Adrenal gland (tissue), 9 donors: ENCODE measurements at regions not wholly inside any gene's neighbourhood (a gene's known extent, or its start where the extent isn't known, plus 50 kb on each side); places are given as distances from the start of the nearest gene placed in this dataset.

Experiments
- DNase-seq, 7 donors: peaks; one replicate each; pipeline ENCODE4 v3.0.0-alpha.2; 2019 to 2020
- H3K27ac ChIP-seq, 5 donors: fragments of 200-600 bp; sonication (generic) in 4 of 5; 1 replicate in 3 of 5; 2 replicates in 2 of 5; pipeline versions ENCODE4 v1.5.1 to v1.8.0; 2016 to 2020; ENCODE audit warnings: mild to moderate bottlenecking in 1 of 5
- H3K27me3 ChIP-seq: fragments of 200-600 bp; 2 replicates; pipeline ENCODE4 v1.8.0; 2021
- H3K36me3 ChIP-seq, 2 donors: fragments of 200-600 bp; replicated peaks in 1 of 2; 1 replicate in 1 of 2; 2 replicates in 1 of 2; pipeline versions ENCODE4 v1.5.1 to v1.8.0; 2018 to 2022
- H3K4me1 ChIP-seq, 2 donors: fragments of 200-600 bp; replicated peaks in 1 of 2; 1 replicate in 1 of 2; 2 replicates in 1 of 2; pipeline versions ENCODE4 v1.5.1 to v1.8.0; 2018 to 2021
- H3K4me3 ChIP-seq, 4 donors: fragments of 200-600 bp; sonication (generic) in 3 of 4; one replicate each; pipeline ENCODE4 v1.5.1; 2016 to 2018
- H3K9me3 ChIP-seq, 3 donors: fragments of 200-600 bp; sonication (generic) in 1 of 3; replicated peaks in 1 of 3; 1 replicate in 2 of 3; 2 replicates in 1 of 3; pipeline versions ENCODE4 v1.5.1 to v1.8.0; 2016 to 2021
- CTCF ChIP-seq, 6 experiments: fragments of 450-650 bp in 4 of 6; fragments of 200-600 bp in 2 of 6; sonication (generic) in 1 of 6; IDR thresholded peaks; 1 replicate in 5 of 6; 2 replicates in 1 of 6; pipeline versions ENCODE4 v1.5.1 to v1.8.0; 2016 to 2021; ENCODE audit warnings: antibody characterized with exemption in 6 of 6, mild to moderate bottlenecking in 2 of 6, moderate library complexity in 1 of 6
- POLR2A ChIP-seq, 2 donors: fragments of 450-650 bp; IDR thresholded peaks; one replicate each; pipeline ENCODE4 v1.6.1; 2017; ENCODE audit warnings: antibody characterized with exemption in 2 of 2, mild to moderate bottlenecking in 2 of 2, moderate library complexity in 1 of 2
- WGBS, 4 donors: extraction: QIAGEN DNeasy Blood & Tissue Kit in 2 of 4; methylation state at CpG; one replicate each; pipeline versions ENCODE4 v1.1.5 to v1.1.7; 2013 to 2017; 5-methylcytosine and 5-hydroxymethylcytosine counted together
- intact Hi-C, 2 donors: fragments of 100-400 bp; cut with DNase I; formaldehyde crosslinking; loops; one replicate each; pipeline versions ENCODE4 v1.14.1 to v1.15.0; 2022 to 2023
- donor health status: healthy with polysubstance abuse.
- donor health status: Bipolar disorder and iron deficiency.
- donor health status: DM: yes; HTN: yes; CAD: no.
- donor health status: DM: no; HTN: no; CAD: no.
- donor health status: DM: no; HTN: no; CAD: no.

- Histone ChIP-seq H3K36me3 (no peaks in the 10 kb centered on the region), H3K27me3 (no peaks in the 10 kb centered on the region), H3K9me3 (no peaks in the 10 kb centered on the region), H3K4me3 (no peak overlapping the region), H3K4me1 (no peaks in the 10 kb centered on the region), H3K27ac (no peak overlapping the region)
- 32 to 75% (median 56%) methylated on average over 2 of the region's 2 CpGs for WGBS, 4 donors
- TF ChIP-seq CTCF (IDR thresholded peaks at IDR 0.05) (no peak), POLR2A (IDR thresholded peaks at IDR 0.05) (no peak)
- no peak for DNase-seq
- intact Hi-C loops: no loop called here
Observed at GRCh38 chr4:91989914-91990313, 313.9 kb upstream of the GRID2 start.

DNA sequence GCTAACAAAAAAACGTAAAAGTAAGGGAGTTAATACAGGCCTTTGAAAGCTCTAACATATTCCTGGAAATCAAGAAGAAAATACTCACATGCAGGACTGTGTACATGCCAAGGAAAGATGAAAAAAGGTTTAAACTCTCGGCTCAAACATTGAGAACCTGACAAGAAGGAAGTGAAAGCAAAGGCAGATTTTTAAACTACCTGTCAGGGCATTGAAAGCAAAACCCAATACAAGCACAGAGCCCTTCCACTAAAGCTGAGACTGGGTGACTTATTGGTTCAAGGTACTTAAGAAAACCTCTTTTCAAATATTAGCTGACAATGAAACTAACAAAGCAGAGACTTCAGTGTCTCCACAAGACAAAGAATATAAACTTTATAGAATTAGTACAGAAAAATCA lies 313.0 kb upstream of the GRID2 start:
- no peak overlapping the region for H3K4me3 ChIP-seq
- H3K9me3 ChIP-seq: no peaks in the 10 kb centered on the region
- H3K27me3 ChIP-seq: no peaks in the 10 kb centered on the region
- H3K27ac ChIP-seq: no peak overlapping the region
- intact Hi-C loops: no loop called here
- no peak for TF ChIP-seq POLR2A (IDR thresholded peaks at IDR 0.05)
- TF ChIP-seq CTCF (IDR thresholded peaks at IDR 0.05): no peak
- no peak for DNase-seq
- no peaks in the 10 kb centered on the region for H3K4me1 ChIP-seq
- H3K36me3 ChIP-seq: no peaks in the 10 kb centered on the region
- 63 to 76% (median 64%) methylated on average over 2 of the region's 2 CpGs for WGBS, 4 donors

GRCh38 chr4:91997045-91997444 lies 306.7 kb upstream of the GRID2 start:
- no peak for DNase-seq

GRCh38 chr4:92012899-92013867 lies 290.6 kb upstream of the GRID2 start:
- DNase-seq: no peak
- no peak for TF ChIP-seq POLR2A (IDR thresholded peaks at IDR 0.05)
- Histone ChIP-seq H3K4me3 (no peak overlapping the region), H3K4me1 (no peaks in the 10 kb centered on the region), H3K9me3 (no peaks in the 10 kb centered on the region), H3K27me3 (no peaks in the 10 kb centered on the region), H3K36me3 (no peaks in the 10 kb centered on the region), H3K27ac (no peak overlapping the region)
- intact Hi-C loops: no loop called here
- 41 to 55% (median 53%) methylated on average over 16 of the region's 16 CpGs for WGBS, 4 donors

More at GRCh38 chr4:91997045-91997444, 306.7 kb upstream of the GRID2 start:
- Histone ChIP-seq H3K9me3 (no peaks in the 10 kb centered on the region), H3K27me3 (no peaks in the 10 kb centered on the region), H3K36me3 (no peaks in the 10 kb centered on the region), H3K27ac (no peak overlapping the region), H3K4me3 (no peak overlapping the region), H3K4me1 (no peaks in the 10 kb centered on the region)
- 78 to 93% (median 86%) methylated on average over 2 of the region's 2 CpGs for WGBS, 4 donors
- intact Hi-C loops: no loop called here
- no peak for TF ChIP-seq POLR2A (IDR thresholded peaks at IDR 0.05)
- TF ChIP-seq CTCF (IDR thresholded peaks at IDR 0.05): no peak
